ENCODE measurements at regions not wholly inside any gene's neighbourhood (a gene's known extent, or its start where the extent isn't known, plus 50 kb on each side); places are given as distances from the start of the nearest gene placed in this dataset.
"Not testable (repeated sequence)": the region's sequence is repeated elsewhere in the genome, so short reads cannot be mapped to it uniquely, and the experiment has no call there.

GRCh38 chr6:81942842-81943241, 190.4 kb upstream of the TENT5A start:
- TF ChIP-seq, protein P1, sequence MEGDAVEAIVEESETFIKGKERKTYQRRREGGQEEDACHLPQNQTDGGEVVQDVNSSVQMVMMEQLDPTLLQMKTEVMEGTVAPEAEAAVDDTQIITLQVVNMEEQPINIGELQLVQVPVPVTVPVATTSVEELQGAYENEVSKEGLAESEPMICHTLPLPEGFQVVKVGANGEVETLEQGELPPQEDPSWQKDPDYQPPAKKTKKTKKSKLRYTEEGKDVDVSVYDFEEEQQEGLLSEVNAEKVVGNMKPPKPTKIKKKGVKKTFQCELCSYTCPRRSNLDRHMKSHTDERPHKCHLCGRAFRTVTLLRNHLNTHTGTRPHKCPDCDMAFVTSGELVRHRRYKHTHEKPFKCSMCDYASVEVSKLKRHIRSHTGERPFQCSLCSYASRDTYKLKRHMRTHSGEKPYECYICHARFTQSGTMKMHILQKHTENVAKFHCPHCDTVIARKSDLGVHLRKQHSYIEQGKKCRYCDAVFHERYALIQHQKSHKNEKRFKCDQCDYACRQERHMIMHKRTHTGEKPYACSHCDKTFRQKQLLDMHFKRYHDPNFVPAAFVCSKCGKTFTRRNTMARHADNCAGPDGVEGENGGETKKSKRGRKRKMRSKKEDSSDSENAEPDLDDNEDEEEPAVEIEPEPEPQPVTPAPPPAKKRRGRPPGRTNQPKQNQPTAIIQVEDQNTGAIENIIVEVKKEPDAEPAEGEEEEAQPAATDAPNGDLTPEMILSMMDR (conservative IDR thresholded peaks at IDR 0.05; ENCODE audit: low read depth, low read length) = not testable (repeated sequence)
- not testable (repeated sequence) for TF ChIP-seq EZH2 (IDR thresholded peaks at IDR 0.05; ENCODE audit: low read length, unreplicated experiment); EZH2phosphoT487 (IDR thresholded peaks at IDR 0.05; ENCODE audit: borderline replicate concordance, low read length)
